GM10248 (cell line): ENCODE measurements at regions not wholly inside any gene's neighbourhood (a gene's known extent, or its start where the extent isn't known, plus 50 kb on each side); places are given as distances from the start of the nearest gene placed in this dataset.

Experiments used
- CTCF ChIA-PET: fragments of 300-600 bp; sonication (Branson Sonifier 250); formaldehyde crosslinking; extraction: SDS; loops from one replicate; lab custom pipeline; 2021; ENCODE audit warnings: antibody characterized with exemption; lab: Yijun Ruan, JAX
- POLR2A ChIA-PET: fragments of 350-650 bp; sonication (Branson Sonifier 250); formaldehyde crosslinking; extraction: SDS; loops from one replicate; lab custom pipeline; 2020; ENCODE audit warnings: antibody characterized with exemption; lab: Yijun Ruan, JAX
- DNase-seq: peaks from one replicate; pipeline ENCODE4 v3.0.0; 2012; ENCODE audit errors: extremely low spot score
- CTCF ChIP-seq: IDR thresholded peaks from 2 replicates; pipeline ENCODE4 v1.5.1; 2012; ENCODE audit warnings: mild to moderate bottlenecking, low read depth; ENCODE audit errors: extremely low read depth, missing control alignments, control extremely low read depth

GRCh38 chr20:55561259-55561658 is 444.1 kb downstream of the CBLN4 start:
- POLR2A ChIA-PET = no interaction called here
- CTCF ChIA-PET = no interaction called here
- no peak for DNase-seq
- TF ChIP-seq CTCF = no peak

- ChIA-PET POLR2A (no interaction called here), CTCF (no interaction called here)
- no peak for DNase-seq
- no peak for TF ChIP-seq CTCF
Measured at GRCh38 chr20:55557191-55557590, 448.1 kb downstream of the CBLN4 start.

GRCh38 chr20:55555075-55555650 is 450.2 kb downstream of the CBLN4 start:
- ChIA-PET CTCF (no interaction called here), POLR2A (no interaction called here)
- no peak for DNase-seq
- TF ChIP-seq CTCF = no peak

GRCh38 chr20:55544638-55545037 is 460.7 kb downstream of the CBLN4 start:
- ChIA-PET CTCF (no interaction called here), POLR2A (no interaction called here)
- no peak for DNase-seq
- no peak for TF ChIP-seq CTCF

- TF ChIP-seq CTCF = no peak
- ChIA-PET POLR2A (no interaction called here), CTCF (no interaction called here)
- no peak for DNase-seq
Measured at GRCh38 chr20:55540486-55540885, 464.8 kb downstream of the CBLN4 start.

- POLR2A ChIA-PET = no interaction called here
- CTCF ChIA-PET = no interaction called here
- TF ChIP-seq CTCF = no peak
- DNase-seq = no peak
Measured at GRCh38 chr20:55540013-55540412, 465.3 kb downstream of the CBLN4 start.
